ENCODE measurements at regions not wholly inside any gene's neighbourhood (a gene's known extent, or its start where the extent isn't known, plus 50 kb on each side); places are given as distances from the start of the nearest gene placed in this dataset.

DNA sequence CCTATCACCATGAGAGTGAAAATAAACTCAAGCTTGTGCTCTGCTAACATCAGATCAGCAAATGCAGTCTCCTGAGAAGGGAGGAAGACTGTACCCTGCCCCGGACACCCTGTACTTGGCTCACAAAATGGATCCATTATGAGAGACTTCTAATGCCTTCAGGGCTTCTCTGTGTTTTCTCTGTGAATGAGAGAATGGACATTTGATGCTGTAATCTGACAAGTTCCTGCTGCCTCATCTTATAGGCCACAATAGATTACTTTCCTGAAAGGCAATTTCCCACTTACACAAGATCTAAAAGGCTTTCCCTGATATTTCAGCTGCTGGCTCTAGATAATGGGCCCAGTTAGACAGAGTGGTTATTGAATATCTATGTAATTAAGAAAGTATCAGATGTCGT lies 117.2 kb downstream of the OTOR start:
- TF ChIP-seq POLR2AphosphoS5 (IDR thresholded peaks at IDR 0.05; ENCODE audit: low read depth, low read length) (no peak), TAF1 (IDR thresholded peaks at IDR 0.05; ENCODE audit: borderline replicate concordance, insufficient read depth, low read length) (no peak), SIN3A (IDR thresholded peaks at IDR 0.05; ENCODE audit: borderline replicate concordance, insufficient read depth, low read length) (no peak)

Measured in PFSK-1 (cell line).